Muscle of back (tissue), 3 donors: ENCODE measurements at regions not wholly inside any gene's neighbourhood (a gene's known extent, or its start where the extent isn't known, plus 50 kb on each side); places are given as distances from the start of the nearest gene placed in this dataset.

ENCODE experiments used
- DNase-seq, 3 donors: peaks; one replicate each; pipeline versions ENCODE4 v3.0.0 to v3.0.0-alpha.2; 2013

GRCh38 chr20:60126975-60127374, 168.8 kb downstream of the CDH26 start:
- no peak for DNase-seq

- no peak for DNase-seq
Observed at GRCh38 chr20:60131375-60131774, 173.2 kb downstream of the CDH26 start.

GRCh38 chr20:60132162-60132826, 174.1 kb downstream of the CDH26 start:
- DNase-seq: no peak

GRCh38 chr20:60132827-60133670, 174.8 kb downstream of the CDH26 start:
- DNase-seq: no peak

DNA sequence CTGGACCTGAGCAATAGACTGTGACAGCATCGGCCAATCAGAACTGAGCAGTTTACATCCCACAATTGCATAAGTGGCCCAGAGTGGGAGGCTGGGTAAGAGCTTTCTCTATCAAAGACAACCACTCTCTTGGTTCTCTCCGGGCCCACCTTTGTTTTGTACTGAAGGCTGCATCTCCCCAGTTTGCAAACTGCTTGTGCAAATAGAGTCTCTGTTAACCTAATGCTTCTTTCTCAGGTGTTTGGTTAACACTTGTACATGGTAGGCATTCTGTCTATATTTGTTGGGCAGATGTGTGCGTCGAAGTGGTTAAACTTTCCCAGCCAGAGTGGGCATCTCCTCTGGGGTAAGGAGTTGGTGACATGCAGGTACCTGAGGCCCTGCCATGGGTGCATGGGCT, 177.1 kb downstream of the CDH26 start:
- DNase-seq: no peak

DNA sequence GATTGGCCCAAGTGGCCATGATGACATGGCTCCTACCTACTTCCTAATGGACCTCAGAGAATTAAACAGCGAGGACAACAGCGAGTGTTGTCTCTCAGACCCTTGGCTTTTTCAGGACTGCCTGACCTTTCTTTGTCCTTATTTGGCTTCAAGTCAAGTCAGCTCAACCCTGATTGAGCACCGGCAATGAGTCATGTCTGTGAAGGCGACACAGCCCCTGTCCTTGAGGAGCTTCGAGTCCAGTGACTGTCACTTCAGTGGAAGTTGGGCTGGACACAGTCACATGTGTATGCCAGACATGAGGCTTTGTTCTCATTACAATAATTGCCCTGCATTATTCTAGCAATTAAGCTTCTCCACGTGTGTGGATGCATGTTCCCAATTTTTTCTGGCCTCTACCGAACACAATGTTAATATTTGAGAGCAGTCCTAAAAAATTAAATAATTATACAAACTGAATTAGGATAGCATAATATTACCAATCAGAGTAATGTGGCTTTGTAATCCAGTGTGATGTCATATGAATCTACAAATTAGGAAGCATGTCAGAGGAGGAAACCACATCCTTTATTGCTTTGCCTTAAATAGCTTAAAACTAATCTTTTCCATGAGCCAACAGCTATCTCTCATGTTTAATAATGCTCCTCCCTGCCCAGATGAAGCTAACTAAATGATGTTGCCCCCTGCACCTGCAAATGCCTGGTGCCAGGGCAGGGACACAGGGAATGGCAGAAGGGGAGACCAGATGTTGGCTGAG, 178.6 kb downstream of the CDH26 start:
- no peak for DNase-seq

GRCh38 chr20:60137657-60138245, 179.5 kb downstream of the CDH26 start:
- peak in 1 of 3 donors; percentile 7 for DNase-seq

DNA sequence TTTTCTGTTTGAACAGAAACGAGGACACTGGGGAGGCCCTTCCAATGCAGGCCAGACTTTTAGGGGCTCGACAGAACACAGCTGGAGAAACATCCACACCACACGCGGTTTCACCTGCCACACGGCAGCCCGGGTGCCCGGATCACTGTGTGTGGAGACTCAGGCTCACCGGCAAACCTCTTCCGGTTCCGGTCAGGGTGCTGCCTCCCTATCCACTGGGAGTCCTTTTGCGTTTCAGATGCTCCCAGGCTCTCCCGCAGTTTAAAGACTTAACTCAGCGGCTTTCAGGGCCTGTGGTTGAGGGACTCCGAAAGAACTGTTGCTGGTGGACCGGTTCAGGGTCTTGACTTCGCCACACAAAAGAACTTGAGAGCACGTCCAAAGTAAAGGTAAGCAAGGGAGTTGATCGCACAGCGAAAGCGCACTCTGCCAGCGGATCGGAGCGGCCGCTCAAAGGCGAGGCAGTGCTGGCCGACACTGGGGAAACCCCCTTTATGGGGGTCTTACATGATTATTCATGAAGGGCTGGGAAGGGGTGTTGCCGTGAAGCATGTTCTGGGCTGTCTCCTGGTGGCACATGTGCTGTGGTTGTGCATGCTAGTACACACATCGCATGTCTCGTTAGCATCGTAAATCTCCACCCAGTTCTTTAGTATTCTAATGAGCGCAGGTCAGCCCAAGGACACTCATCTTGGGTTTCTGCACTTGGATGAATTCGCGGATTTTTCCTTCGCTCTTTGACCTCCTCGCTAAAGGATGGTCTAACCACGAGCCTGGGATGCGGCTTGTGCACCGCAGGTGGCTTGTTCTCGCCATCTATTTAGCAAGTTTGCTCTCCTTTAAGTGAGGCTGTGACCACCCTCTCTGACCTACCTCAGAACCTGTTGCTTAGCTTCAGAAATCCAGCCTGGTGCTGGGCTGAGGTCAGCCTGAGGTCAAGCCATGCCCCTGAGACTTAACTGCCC, 180.3 kb downstream of the CDH26 start:
- peak in 1 of 3 donors; percentile 19 for DNase-seq

GRCh38 chr20:60139663-60140446, 181.6 kb downstream of the CDH26 start:
- no peak for DNase-seq

GRCh38 chr20:60142587-60142986, 184.4 kb downstream of the CDH26 start:
- DNase-seq: no peak

DNA sequence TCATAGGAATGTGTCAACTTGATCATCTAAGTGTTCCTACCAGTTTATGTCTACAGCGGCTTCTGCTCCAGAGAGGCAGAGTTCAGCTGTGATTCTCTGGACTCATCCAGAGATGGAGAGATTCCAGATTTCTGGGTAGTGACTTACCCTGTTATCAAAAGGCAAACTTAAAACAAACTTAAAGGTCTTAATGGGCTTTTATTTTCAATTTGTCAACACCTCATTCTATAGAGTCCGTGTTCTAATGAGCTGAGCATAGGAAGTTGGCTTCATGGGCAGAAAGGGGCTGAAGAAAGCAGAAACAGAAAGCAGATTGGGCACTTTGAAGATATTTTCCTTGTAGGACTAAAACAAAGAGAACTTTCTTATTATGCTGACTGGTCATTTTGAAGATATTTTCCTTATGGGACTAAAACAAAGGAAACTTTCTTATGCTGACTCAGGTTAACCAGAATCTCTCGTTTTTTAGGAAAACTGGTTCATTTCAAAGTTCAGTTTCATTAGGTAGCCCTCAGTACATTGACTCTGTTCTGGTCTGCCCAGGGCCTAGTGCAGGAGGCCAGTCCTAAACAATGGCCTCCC, 185.1 kb downstream of the CDH26 start:
- DNase-seq: no peak

DNA sequence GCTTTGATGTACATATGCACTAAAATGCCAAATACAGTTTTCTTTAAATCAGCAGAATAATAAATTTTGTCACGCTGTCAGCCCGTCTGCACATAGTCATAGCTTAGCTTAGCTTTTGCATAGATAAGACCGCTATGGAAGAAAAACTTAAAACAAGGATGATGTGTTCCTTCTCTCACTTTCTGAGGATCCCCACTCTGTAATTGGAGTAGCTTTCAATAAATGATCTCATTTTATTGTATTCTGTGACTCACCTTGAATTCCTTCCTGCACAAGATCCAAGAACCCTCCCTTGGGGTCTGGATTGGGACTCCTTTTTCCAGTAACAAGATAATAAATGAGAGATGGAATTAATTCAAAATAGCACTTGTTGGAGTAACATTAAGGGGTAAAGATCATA, 186.2 kb downstream of the CDH26 start:
- no peak for DNase-seq

- DNase-seq: no peak
Observed at GRCh38 chr20:60144974-60145527, 186.8 kb downstream of the CDH26 start.

GRCh38 chr20:60147004-60147403, 188.8 kb downstream of the CDH26 start:
- DNase-seq: no peak

- DNase-seq: no peak
Observed at GRCh38 chr20:60148885-60149284, 190.7 kb downstream of the CDH26 start.

DNA sequence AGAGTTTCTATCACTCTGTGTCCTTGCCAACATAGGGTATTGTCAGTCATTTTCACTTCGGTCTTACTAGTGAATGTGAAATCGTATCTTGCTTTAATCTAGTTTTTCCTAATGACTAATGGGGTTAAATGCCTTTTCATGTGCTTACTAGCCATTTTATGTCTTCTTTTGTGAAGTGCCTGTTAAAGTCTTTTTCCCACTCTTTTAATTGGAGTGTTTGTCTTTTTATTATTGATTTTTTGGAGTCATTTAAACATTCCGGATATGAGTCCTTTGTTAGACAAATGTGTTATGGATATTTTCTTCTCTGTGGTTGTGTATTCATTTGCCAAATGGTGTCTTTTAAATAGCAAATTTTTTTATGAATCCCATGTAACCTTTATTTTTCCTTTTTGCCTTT, 194.6 kb downstream of the CDH26 start:
- no peak for DNase-seq

GRCh38 chr20:60160451-60161145, 202.4 kb downstream of the CDH26 start:
- DNase-seq: no peak

GRCh38 chr20:60167812-60168211, 209.6 kb downstream of the CDH26 start:
- no peak for DNase-seq

- no peak for DNase-seq
Observed at GRCh38 chr20:60168963-60169362, 210.7 kb downstream of the CDH26 start.
